HL-60 (cell line): ENCODE measurements at regions not wholly inside any gene's neighbourhood (a gene's known extent, or its start where the extent isn't known, plus 50 kb on each side); places are given as distances from the start of the nearest gene placed in this dataset.

Experiments
- DNase-seq, 2 experiments: peaks; one replicate each; pipeline ENCODE4 v3.0.0-alpha.2; 2010 to 2020; ENCODE audit warnings: low read depth in 1 of 2, low spot score in 1 of 2
- H3K27ac ChIP-seq: fragments of 250-450 bp; sonication (Bioruptor Pico); replicated peaks from 2 replicates; pipeline ENCODE4 v1.5.1; 2020; ENCODE audit warnings: mild to moderate bottlenecking, moderate library complexity
- H3K27me3 ChIP-seq: fragments of 250-450 bp; sonication (Bioruptor Pico); 2 replicates; pipeline ENCODE4 v1.5.1; 2021; ENCODE audit warnings: mild to moderate bottlenecking, moderate library complexity; ENCODE audit not compliant: insufficient read depth, poor library complexity, severe bottlenecking
- H3K4me3 ChIP-seq: replicated peaks from 2 replicates; pipeline ENCODE4 v1.5.1; 2011; ENCODE audit warnings: mild to moderate bottlenecking, control low read depth, low read length; ENCODE audit not compliant: insufficient read depth
- CTCF ChIP-seq: IDR thresholded peaks from one replicate; pipeline ENCODE4 v1.5.1; 2011; ENCODE audit warnings: low read length, control low read depth, inconsistent platforms; ENCODE audit not compliant: insufficient read depth
- GABPA ChIP-seq: IDR thresholded peaks from 2 replicates; pipeline ENCODE4 v1.6.1; 2012; ENCODE audit warnings: low read depth
- POLR2AphosphoS5 ChIP-seq: IDR thresholded peaks from 2 replicates; pipeline ENCODE4 v1.6.1; 2012; ENCODE audit warnings: low read depth
- SPI1 ChIP-seq: IDR thresholded peaks from 2 replicates; pipeline ENCODE4 v1.6.1; 2012; ENCODE audit warnings: low read depth, mild to moderate bottlenecking, borderline replicate concordance
- TF ChIP-seq, protein P1 (sequence below): IDR thresholded peaks from 2 replicates; pipeline ENCODE4 v1.6.1; 2012; ENCODE audit warnings: low read depth; ENCODE audit not compliant: insufficient replicate concordance

DNA sequence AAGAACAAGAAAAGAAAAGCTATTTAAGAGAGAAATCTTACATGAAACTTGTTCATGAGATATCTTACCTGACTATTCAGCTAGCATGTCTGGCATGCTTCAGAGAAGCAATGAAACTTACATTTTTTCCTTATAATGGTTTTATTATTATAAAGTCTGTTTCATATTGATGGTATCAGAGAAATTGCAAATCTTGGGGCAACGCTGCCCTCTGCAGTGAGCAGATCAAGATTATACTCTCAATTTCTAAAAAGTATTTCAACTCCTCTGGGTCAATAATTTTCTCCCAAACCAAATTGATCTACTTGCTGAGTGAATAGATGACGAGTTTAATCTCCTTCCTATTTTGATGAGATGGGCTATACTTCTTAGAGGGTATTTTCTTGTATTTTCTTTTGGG, 235.6 kb downstream of the NUP35 start:
- DNase-seq, result no peak
- no peak for TF ChIP-seq POLR2AphosphoS5
- no peak for TF ChIP-seq GABPA
- no peak for TF ChIP-seq SPI1
- TF ChIP-seq, protein P1, sequence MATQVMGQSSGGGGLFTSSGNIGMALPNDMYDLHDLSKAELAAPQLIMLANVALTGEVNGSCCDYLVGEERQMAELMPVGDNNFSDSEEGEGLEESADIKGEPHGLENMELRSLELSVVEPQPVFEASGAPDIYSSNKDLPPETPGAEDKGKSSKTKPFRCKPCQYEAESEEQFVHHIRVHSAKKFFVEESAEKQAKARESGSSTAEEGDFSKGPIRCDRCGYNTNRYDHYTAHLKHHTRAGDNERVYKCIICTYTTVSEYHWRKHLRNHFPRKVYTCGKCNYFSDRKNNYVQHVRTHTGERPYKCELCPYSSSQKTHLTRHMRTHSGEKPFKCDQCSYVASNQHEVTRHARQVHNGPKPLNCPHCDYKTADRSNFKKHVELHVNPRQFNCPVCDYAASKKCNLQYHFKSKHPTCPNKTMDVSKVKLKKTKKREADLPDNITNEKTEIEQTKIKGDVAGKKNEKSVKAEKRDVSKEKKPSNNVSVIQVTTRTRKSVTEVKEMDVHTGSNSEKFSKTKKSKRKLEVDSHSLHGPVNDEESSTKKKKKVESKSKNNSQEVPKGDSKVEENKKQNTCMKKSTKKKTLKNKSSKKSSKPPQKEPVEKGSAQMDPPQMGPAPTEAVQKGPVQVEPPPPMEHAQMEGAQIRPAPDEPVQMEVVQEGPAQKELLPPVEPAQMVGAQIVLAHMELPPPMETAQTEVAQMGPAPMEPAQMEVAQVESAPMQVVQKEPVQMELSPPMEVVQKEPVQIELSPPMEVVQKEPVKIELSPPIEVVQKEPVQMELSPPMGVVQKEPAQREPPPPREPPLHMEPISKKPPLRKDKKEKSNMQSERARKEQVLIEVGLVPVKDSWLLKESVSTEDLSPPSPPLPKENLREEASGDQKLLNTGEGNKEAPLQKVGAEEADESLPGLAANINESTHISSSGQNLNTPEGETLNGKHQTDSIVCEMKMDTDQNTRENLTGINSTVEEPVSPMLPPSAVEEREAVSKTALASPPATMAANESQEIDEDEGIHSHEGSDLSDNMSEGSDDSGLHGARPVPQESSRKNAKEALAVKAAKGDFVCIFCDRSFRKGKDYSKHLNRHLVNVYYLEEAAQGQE, result no peak
- TF ChIP-seq CTCF, result no peak

GRCh38 chr2:183371545-183371944, 247.3 kb downstream of the NUP35 start:
- no peak for TF ChIP-seq CTCF
- no peak for TF ChIP-seq GABPA
- TF ChIP-seq, protein P1, result no peak
- no peak for TF ChIP-seq SPI1
- no peak for TF ChIP-seq POLR2AphosphoS5
- no peaks in the 10 kb centered on the region for H3K27me3 ChIP-seq
- no peak overlapping the region for H3K27ac ChIP-seq
- H3K4me3 ChIP-seq, result no peak overlapping the region
- no peak for DNase-seq

More for the DNA sequence above, 235.6 kb downstream of the NUP35 start:
- no peak overlapping the region for H3K4me3 ChIP-seq
- no peak overlapping the region for H3K27ac ChIP-seq
- no peaks in the 10 kb centered on the region for H3K27me3 ChIP-seq

DNA sequence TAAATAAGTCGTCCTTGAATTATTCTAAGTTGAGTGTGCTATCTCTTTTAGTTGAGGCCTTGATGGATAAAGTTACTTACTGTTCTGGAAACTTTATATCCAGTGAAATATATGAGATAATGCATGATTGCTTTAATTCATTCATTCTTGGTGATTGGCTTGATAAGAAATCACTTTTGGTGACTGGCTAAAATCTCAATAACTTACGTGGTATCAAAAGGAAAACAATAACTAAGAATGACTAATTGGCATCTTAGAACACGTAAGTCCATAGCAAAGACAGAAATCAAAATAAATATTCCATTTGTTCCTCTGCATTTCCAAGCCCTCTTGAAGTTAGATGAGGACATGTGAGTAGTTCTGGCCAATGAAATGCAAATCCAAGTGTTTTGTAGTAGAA, 251.6 kb downstream of the NUP35 start:
- no peak overlapping the region for H3K27ac ChIP-seq
- DNase-seq, result no peak
- H3K4me3 ChIP-seq, result no peak overlapping the region
- TF ChIP-seq CTCF (no peak), SPI1 (no peak), POLR2AphosphoS5 (no peak), GABPA (no peak)
- TF ChIP-seq, protein P1, result no peak
- no peaks in the 10 kb centered on the region for H3K27me3 ChIP-seq
